Large intestine (tissue), 3 donors: ENCODE measurements at regions not wholly inside any gene's neighbourhood (a gene's known extent, or its start where the extent isn't known, plus 50 kb on each side); places are given as distances from the start of the nearest gene placed in this dataset.

Experiments
- DNase-seq, 2 donors: peaks; one replicate each; pipeline versions ENCODE4 v3.0.0 to v3.0.0-alpha.2; 2013
- H3K27ac ChIP-seq: one replicate; pipeline ENCODE4 v1.5.1; 2013; ENCODE audit warnings: low read length
- H3K27me3 ChIP-seq: 2 replicates; pipeline ENCODE4 v1.6.1; 2013; ENCODE audit warnings: low read length; ENCODE audit not compliant: control insufficient read depth, insufficient read depth
- H3K36me3 ChIP-seq: 2 replicates; pipeline ENCODE4 v1.6.1; 2013; ENCODE audit warnings: low read length; ENCODE audit not compliant: control insufficient read depth, insufficient read depth
- H3K4me1 ChIP-seq: one replicate; pipeline ENCODE4 v1.6.1; 2013; ENCODE audit warnings: low read length; ENCODE audit not compliant: control insufficient read depth, insufficient read depth
- H3K4me3 ChIP-seq: one replicate; pipeline ENCODE4 v1.5.1; 2013; ENCODE audit warnings: low read length
- H3K9me3 ChIP-seq: one replicate; pipeline ENCODE4 v1.6.1; 2013; ENCODE audit warnings: mild to moderate bottlenecking, low read depth, low read length, moderate library complexity; ENCODE audit not compliant: control insufficient read depth
- WGBS: methylation state at CpG from one replicate; pipeline ENCODE4 v1.1.5; 2013; ENCODE audit warnings: low lambda C conversion rate; ENCODE audit not compliant: insufficient coverage; 5-methylcytosine and 5-hydroxymethylcytosine counted together

DNA sequence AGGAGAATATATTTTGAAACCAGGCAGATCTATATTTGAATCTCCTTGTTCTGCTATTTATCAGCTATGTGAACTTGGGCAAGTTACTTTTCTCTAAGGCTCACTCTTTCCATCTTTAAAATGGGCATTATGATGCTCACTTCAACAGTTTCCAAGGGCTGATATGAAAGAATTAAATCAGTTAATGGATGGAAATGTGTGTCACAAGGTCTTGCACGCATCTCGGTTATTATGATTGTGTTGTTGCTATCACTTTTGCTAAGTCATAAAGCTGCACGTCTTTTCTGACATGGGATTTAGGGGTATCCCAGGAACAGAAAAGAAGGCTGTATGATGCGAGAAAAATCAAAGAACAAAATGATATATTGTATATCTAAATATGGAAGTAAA, 721.5 kb upstream of the TBX3 start:
- no peaks in the 10 kb centered on the region for H3K36me3 ChIP-seq
- H3K9me3 ChIP-seq: no peaks in the 10 kb centered on the region
- H3K4me1 ChIP-seq: no peaks in the 10 kb centered on the region
- WGBS: 100% methylated on average over 2 of the region's 4 CpGs
- DNase-seq: no peak
- H3K4me3 ChIP-seq: no peak overlapping the region
- no peaks in the 10 kb centered on the region for H3K27me3 ChIP-seq
- H3K27ac ChIP-seq: no peak overlapping the region

- whole genome bisulfite sequencing: 80% methylated on average over 1 of the region's 9 CpGs
- no peak overlapping the region for H3K27ac ChIP-seq
- no peaks in the 10 kb centered on the region for H3K9me3 ChIP-seq
- no peak overlapping the region for H3K4me3 ChIP-seq
- no peaks in the 10 kb centered on the region for H3K27me3 ChIP-seq
- H3K4me1 ChIP-seq: no peaks in the 10 kb centered on the region
- no peaks in the 10 kb centered on the region for H3K36me3 ChIP-seq
- no peak for DNase-seq
Observed at GRCh38 chr12:115404761-115405470, 720.9 kb upstream of the TBX3 start.

GRCh38 chr12:115403689-115404088, 719.7 kb upstream of the TBX3 start:
- no CpG with 5 or more reads among the region's 5 CpGs for WGBS

GRCh38 chr12:115403253-115403652, 719.3 kb upstream of the TBX3 start:
- peaks cover 6% of the 10 kb centered on the region for H3K4me1 ChIP-seq
- DNase-seq: no peak
- no peaks in the 10 kb centered on the region for H3K9me3 ChIP-seq
- no peaks in the 10 kb centered on the region for H3K36me3 ChIP-seq
- no peaks in the 10 kb centered on the region for H3K27me3 ChIP-seq
- no peak overlapping the region for H3K27ac ChIP-seq
- no CpG with 5 or more reads among the region's 2 CpGs for WGBS
- no peak overlapping the region for H3K4me3 ChIP-seq

More at GRCh38 chr12:115403689-115404088, 719.7 kb upstream of the TBX3 start:
- H3K27me3 ChIP-seq: no peaks in the 10 kb centered on the region
- DNase-seq: no peak
- H3K27ac ChIP-seq: no peak overlapping the region
- H3K4me3 ChIP-seq: no peak overlapping the region
- H3K4me1 ChIP-seq: peaks cover 2% of the 10 kb centered on the region
- no peaks in the 10 kb centered on the region for H3K9me3 ChIP-seq
- H3K36me3 ChIP-seq: no peaks in the 10 kb centered on the region

- no peaks in the 10 kb centered on the region for H3K36me3 ChIP-seq
- no peak for DNase-seq
- H3K4me3 ChIP-seq: no peak overlapping the region
- 96% methylated on average over 4 of the region's 9 CpGs for WGBS
- no peak overlapping the region for H3K27ac ChIP-seq
- no peaks in the 10 kb centered on the region for H3K27me3 ChIP-seq
- H3K9me3 ChIP-seq: no peaks in the 10 kb centered on the region
- H3K4me1 ChIP-seq: peaks cover 6% of the 10 kb centered on the region
Observed at GRCh38 chr12:115402443-115403180, 718.6 kb upstream of the TBX3 start.

DNA sequence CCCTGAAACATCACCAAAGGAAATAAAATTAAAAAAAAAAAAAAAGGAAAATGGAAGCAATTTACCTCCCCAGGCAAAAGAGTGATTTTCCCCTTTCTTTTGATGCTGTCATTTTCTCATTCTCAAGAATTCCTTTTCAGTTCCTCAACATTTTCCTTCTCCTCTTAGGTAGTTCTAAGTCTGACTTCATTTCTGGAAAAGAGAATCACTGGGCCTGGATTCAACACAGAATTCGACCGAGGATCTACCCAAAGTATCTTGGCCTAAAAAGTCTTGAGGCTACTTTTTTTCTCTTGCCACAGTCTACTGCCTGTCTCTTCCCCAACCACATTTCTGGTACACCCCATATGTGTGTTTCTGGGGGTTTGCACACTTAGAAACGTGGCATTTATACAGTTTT, 717.8 kb upstream of the TBX3 start:
- peaks cover 6% of the 10 kb centered on the region for H3K4me1 ChIP-seq
- no peaks in the 10 kb centered on the region for H3K9me3 ChIP-seq
- H3K27ac ChIP-seq: no peak overlapping the region
- 83% methylated on average over 1 of the region's 3 CpGs for WGBS
- DNase-seq: no peak
- no peaks in the 10 kb centered on the region for H3K36me3 ChIP-seq
- H3K27me3 ChIP-seq: no peaks in the 10 kb centered on the region
- H3K4me3 ChIP-seq: no peak overlapping the region

- no peak overlapping the region for H3K27ac ChIP-seq
- no peak for DNase-seq
- peaks cover 6% of the 10 kb centered on the region for H3K4me1 ChIP-seq
- WGBS: no CpG with 5 or more reads among the region's 4 CpGs
- no peaks in the 10 kb centered on the region for H3K9me3 ChIP-seq
- no peaks in the 10 kb centered on the region for H3K36me3 ChIP-seq
- H3K27me3 ChIP-seq: no peaks in the 10 kb centered on the region
- H3K4me3 ChIP-seq: no peak overlapping the region
Observed at GRCh38 chr12:115400011-115400410, 716.0 kb upstream of the TBX3 start.

DNA sequence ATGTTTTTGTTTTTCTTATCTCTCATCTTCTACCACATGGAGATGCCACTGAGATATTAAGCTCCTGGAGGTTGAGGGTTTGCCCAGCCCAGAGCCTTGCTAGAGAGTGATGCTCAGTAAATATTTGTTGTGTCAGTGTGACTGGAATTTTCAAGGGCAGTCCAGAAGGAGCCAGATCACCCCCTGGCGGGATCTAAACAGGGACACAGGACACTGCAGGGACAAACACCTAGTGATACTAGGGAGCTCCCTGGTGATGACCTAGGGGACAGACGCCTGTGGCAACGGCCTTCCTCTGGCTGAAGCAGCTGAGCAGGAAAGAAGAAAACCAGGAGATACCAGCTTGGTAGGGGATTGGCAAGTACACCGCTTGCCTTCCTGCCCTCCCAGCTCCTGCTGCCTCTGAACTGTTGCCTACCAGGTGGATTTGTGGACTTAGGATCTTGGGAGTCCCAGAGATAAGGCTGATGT, 714.4 kb upstream of the TBX3 start:
- no peaks in the 10 kb centered on the region for H3K9me3 ChIP-seq
- no peaks in the 10 kb centered on the region for H3K27me3 ChIP-seq
- H3K27ac ChIP-seq: no peak overlapping the region
- DNase-seq: peak; percentile 59 to 76
- no peak overlapping the region for H3K4me3 ChIP-seq
- H3K36me3 ChIP-seq: no peaks in the 10 kb centered on the region
- no CpG with 5 or more reads among the region's 4 CpGs for WGBS
- peaks cover 6% of the 10 kb centered on the region for H3K4me1 ChIP-seq

- no peaks in the 10 kb centered on the region for H3K36me3 ChIP-seq
- no peak for DNase-seq
- H3K4me1 ChIP-seq: peaks cover 6% of the 10 kb centered on the region
Observed at GRCh38 chr12:115396567-115396966, 712.6 kb upstream of the TBX3 start.

GRCh38 chr12:115394496-115395220, 710.7 kb upstream of the TBX3 start:
- peak in 1 of 2 donors; percentile 37 for DNase-seq
- H3K36me3 ChIP-seq: no peaks in the 10 kb centered on the region
- H3K27me3 ChIP-seq: no peaks in the 10 kb centered on the region
- peaks cover 6% of the 10 kb centered on the region for H3K4me1 ChIP-seq
- H3K9me3 ChIP-seq: no peaks in the 10 kb centered on the region
- H3K27ac ChIP-seq: no peak overlapping the region
- 59% methylated on average over 3 of the region's 5 CpGs for WGBS
- H3K4me3 ChIP-seq: no peak overlapping the region

More at GRCh38 chr12:115396567-115396966, 712.6 kb upstream of the TBX3 start:
- Histone ChIP-seq H3K4me3 (no peak overlapping the region), H3K27ac (no peak overlapping the region), H3K27me3 (no peaks in the 10 kb centered on the region), H3K9me3 (no peaks in the 10 kb centered on the region)
